HG02678 (cell line): ENCODE measurements at regions not wholly inside any gene's neighbourhood (a gene's known extent, or its start where the extent isn't known, plus 50 kb on each side); places are given as distances from the start of the nearest gene placed in this dataset.
"Not testable (repeated sequence)": the region's sequence is repeated elsewhere in the genome, so short reads cannot be mapped to it uniquely, and the experiment has no call there.

Source experiments
- ATAC-seq: cut with Tn5 transposase; IDR thresholded peaks from one replicate; pipeline ENCODE4 v1.9.1; 2021; ENCODE audit warnings: mild to moderate bottlenecking, moderate library complexity; ENCODE audit not compliant: unreplicated experiment

GRCh38 chr20:48214601-48215000 is 429.3 kb upstream of the SULF2 start:
- ATAC-seq: no peak

GRCh38 chr20:48213635-48214034 is 428.4 kb upstream of the SULF2 start:
- ATAC-seq: not testable (repeated sequence)

GRCh38 chr20:48212806-48213509 is 427.7 kb upstream of the SULF2 start:
- no peak for ATAC-seq

GRCh38 chr20:48211847-48212246 is 426.6 kb upstream of the SULF2 start:
- ATAC-seq: no peak

GRCh38 chr20:48211238-48211637 is 426.0 kb upstream of the SULF2 start:
- no peak for ATAC-seq

GRCh38 chr20:48210111-48211027 is 425.1 kb upstream of the SULF2 start:
- no peak for ATAC-seq

GRCh38 chr20:48209102-48209501 is 423.8 kb upstream of the SULF2 start:
- no peak for ATAC-seq

GRCh38 chr20:48208176-48208575 is 422.9 kb upstream of the SULF2 start:
- ATAC-seq: no peak

GRCh38 chr20:48207505-48207904 is 422.2 kb upstream of the SULF2 start:
- ATAC-seq: no peak

- ATAC-seq: no peak
Measured at GRCh38 chr20:48205786-48206185, 420.5 kb upstream of the SULF2 start.

- ATAC-seq: no peak
Measured at GRCh38 chr20:48205281-48205782, 420.1 kb upstream of the SULF2 start.

GRCh38 chr20:48204499-48204898 is 419.2 kb upstream of the SULF2 start:
- ATAC-seq: no peak

GRCh38 chr20:48203252-48203651 is 418.0 kb upstream of the SULF2 start:
- no peak for ATAC-seq

GRCh38 chr20:48202334-48203113 is 417.2 kb upstream of the SULF2 start:
- no peak for ATAC-seq

GRCh38 chr20:48201885-48202284 is 416.6 kb upstream of the SULF2 start:
- no peak for ATAC-seq

- no peak for ATAC-seq
Measured at GRCh38 chr20:48201188-48201587, 415.9 kb upstream of the SULF2 start.

GRCh38 chr20:48198929-48199451 is 413.7 kb upstream of the SULF2 start:
- no peak for ATAC-seq

GRCh38 chr20:48197066-48197465 is 411.8 kb upstream of the SULF2 start:
- ATAC-seq: no peak

- ATAC-seq: no peak
Measured at GRCh38 chr20:48196486-48196885, 411.2 kb upstream of the SULF2 start.

- no peak for ATAC-seq
Measured at GRCh38 chr20:48196001-48196400, 410.7 kb upstream of the SULF2 start.
